ENCODE measurements at regions not wholly inside any gene's neighbourhood (a gene's known extent, or its start where the extent isn't known, plus 50 kb on each side); places are given as distances from the start of the nearest gene placed in this dataset.

DNA sequence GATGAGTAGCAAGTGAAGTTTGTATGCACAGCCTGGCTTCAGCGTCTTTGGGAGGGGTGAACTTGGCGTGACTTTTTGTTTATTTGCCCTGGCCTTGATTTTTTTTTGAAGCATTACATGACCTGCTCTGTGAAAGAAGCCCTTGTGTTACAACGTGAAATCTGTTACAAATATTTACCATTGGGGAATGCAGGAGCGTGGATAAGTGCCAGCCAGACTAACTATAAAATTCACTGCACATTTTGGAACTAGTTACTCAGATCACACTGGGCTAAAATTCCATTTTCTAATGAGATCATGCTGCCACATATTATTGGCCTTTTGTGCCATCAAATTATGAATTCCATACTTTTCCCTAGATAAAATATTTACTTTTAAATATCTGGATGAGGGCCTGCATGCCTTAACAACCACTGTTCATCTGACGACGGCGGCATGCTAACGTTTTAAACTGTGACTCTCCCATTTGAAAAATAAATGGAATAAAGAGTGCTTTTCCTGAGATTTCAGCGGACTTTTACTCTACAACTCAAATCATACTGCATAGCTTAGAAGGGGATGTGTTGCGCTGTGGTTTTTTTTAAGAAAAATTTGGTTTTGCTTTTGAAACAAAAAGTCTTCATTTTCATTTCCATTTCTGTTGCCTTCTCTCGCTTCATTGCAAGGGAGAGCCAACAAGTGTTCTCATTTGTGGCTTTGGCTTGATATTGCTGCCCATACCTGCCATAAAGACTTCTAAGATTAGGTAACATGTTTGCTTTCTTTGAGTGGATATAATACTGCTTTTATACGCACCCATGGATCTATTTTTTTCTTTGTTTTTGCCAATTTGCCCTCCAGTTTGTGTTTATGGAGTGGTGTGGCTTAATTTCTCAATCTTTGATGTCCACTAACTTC is 352.2 kb downstream of the TFEC start:
- peaks cover 0 to 16% of the 10 kb centered on the region in 2 donors for H3K4me1 ChIP-seq (ENCODE audit: control insufficient read depth in 1 of 2, insufficient read depth in 2 of 2, low read length in 2 of 2)
- no peaks in the 10 kb centered on the region for H3K36me3 ChIP-seq (ENCODE audit: control insufficient read depth in 1 of 2, insufficient read depth in 2 of 2, low read length in 2 of 2)
- no peak overlapping the region for H3K4me3 ChIP-seq (ENCODE audit: low read depth in 1 of 2, low read length in 2 of 2)
- H3K9me3 ChIP-seq (ENCODE audit: control insufficient read depth in 1 of 2, low read length in 2 of 2): no peaks in the 10 kb centered on the region
- H3K27me3 ChIP-seq (ENCODE audit: low read depth, low read length): no peaks in the 10 kb centered on the region
- H3K27ac ChIP-seq (ENCODE audit: low read length): no peak overlapping the region

- Histone ChIP-seq H3K36me3 (ENCODE audit: control insufficient read depth in 1 of 2, insufficient read depth in 2 of 2, low read length in 2 of 2) (no peaks in the 10 kb centered on the region), H3K4me3 (ENCODE audit: low read depth in 1 of 2, low read length in 2 of 2) (no peak overlapping the region), H3K27ac (ENCODE audit: low read length) (no peak overlapping the region), H3K9me3 (ENCODE audit: control insufficient read depth in 1 of 2, low read length in 2 of 2) (no peaks in the 10 kb centered on the region), H3K27me3 (ENCODE audit: low read depth, low read length) (no peaks in the 10 kb centered on the region), H3K4me1 (ENCODE audit: control insufficient read depth in 1 of 2, insufficient read depth in 2 of 2, low read length in 2 of 2) (peaks cover 0 to 16% of the 10 kb centered on the region in 2 donors)
Measured at GRCh38 chr7:115676707-115677106, 353.9 kb downstream of the TFEC start.

DNA sequence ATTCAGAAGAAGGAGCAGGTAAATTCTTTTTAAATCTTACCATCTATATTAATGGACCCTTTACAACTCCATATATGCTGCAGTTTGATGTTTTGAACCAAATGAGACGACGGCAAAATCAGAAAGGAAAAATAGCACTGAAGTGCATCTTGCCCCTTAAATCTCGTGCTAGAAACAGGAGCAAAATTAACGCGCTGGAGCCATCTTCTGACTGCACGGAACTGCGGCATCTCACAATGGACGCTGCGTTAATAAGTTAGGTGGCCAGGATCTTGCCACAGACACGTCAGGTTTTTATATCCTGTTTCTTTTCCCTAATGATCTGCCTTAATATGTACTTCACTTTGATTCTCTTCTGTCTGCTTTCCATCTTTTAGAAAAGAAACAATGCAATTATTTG is 354.5 kb downstream of the TFEC start:
- Histone ChIP-seq H3K4me3 (ENCODE audit: low read depth in 1 of 2, low read length in 2 of 2) (peak overlapping the region; percentile 1 to 25), H3K27ac (ENCODE audit: low read length) (no peak overlapping the region), H3K9me3 (ENCODE audit: control insufficient read depth in 1 of 2, low read length in 2 of 2) (no peaks in the 10 kb centered on the region), H3K4me1 (ENCODE audit: control insufficient read depth in 1 of 2, insufficient read depth in 2 of 2, low read length in 2 of 2) (peaks cover 0 to 16% of the 10 kb centered on the region in 2 donors), H3K36me3 (ENCODE audit: control insufficient read depth in 1 of 2, insufficient read depth in 2 of 2, low read length in 2 of 2) (no peaks in the 10 kb centered on the region), H3K27me3 (ENCODE audit: low read depth, low read length) (no peaks in the 10 kb centered on the region)

- Histone ChIP-seq H3K4me3 (ENCODE audit: low read depth in 1 of 2, low read length in 2 of 2) (no peak overlapping the region), H3K27ac (ENCODE audit: low read length) (no peak overlapping the region), H3K4me1 (ENCODE audit: control insufficient read depth in 1 of 2, insufficient read depth in 2 of 2, low read length in 2 of 2) (peaks cover 0 to 16% of the 10 kb centered on the region in 2 donors), H3K9me3 (ENCODE audit: control insufficient read depth in 1 of 2, low read length in 2 of 2) (no peaks in the 10 kb centered on the region), H3K36me3 (ENCODE audit: control insufficient read depth in 1 of 2, insufficient read depth in 2 of 2, low read length in 2 of 2) (no peaks in the 10 kb centered on the region), H3K27me3 (ENCODE audit: low read depth, low read length) (no peaks in the 10 kb centered on the region)
Measured at GRCh38 chr7:115674467-115675024, 356.0 kb downstream of the TFEC start.

- peaks cover 0 to 7% of the 10 kb centered on the region in 2 donors for H3K4me1 ChIP-seq (ENCODE audit: control insufficient read depth in 1 of 2, insufficient read depth in 2 of 2, low read length in 2 of 2)
Measured at GRCh38 chr7:115672024-115672423, 358.5 kb downstream of the TFEC start.

GRCh38 chr7:115662676-115663075 is 367.9 kb downstream of the TFEC start:
- no peaks in the 10 kb centered on the region for H3K36me3 ChIP-seq (ENCODE audit: control insufficient read depth in 1 of 2, insufficient read depth in 2 of 2, low read length in 2 of 2)
- no peak overlapping the region for H3K27ac ChIP-seq (ENCODE audit: low read length)
- no peaks in the 10 kb centered on the region for H3K27me3 ChIP-seq (ENCODE audit: low read depth, low read length)
- no peaks in the 10 kb centered on the region for H3K4me1 ChIP-seq (ENCODE audit: control insufficient read depth in 1 of 2, insufficient read depth in 2 of 2, low read length in 2 of 2)
- H3K9me3 ChIP-seq (ENCODE audit: control insufficient read depth in 1 of 2, low read length in 2 of 2): no peaks in the 10 kb centered on the region
- H3K4me3 ChIP-seq (ENCODE audit: low read depth in 1 of 2, low read length in 2 of 2): no peak overlapping the region

More at GRCh38 chr7:115672024-115672423, 358.5 kb downstream of the TFEC start:
- Histone ChIP-seq H3K36me3 (ENCODE audit: control insufficient read depth in 1 of 2, insufficient read depth in 2 of 2, low read length in 2 of 2) (no peaks in the 10 kb centered on the region), H3K4me3 (ENCODE audit: low read depth in 1 of 2, low read length in 2 of 2) (no peak overlapping the region), H3K27me3 (ENCODE audit: low read depth, low read length) (no peaks in the 10 kb centered on the region), H3K27ac (ENCODE audit: low read length) (no peak overlapping the region), H3K9me3 (ENCODE audit: control insufficient read depth in 1 of 2, low read length in 2 of 2) (no peaks in the 10 kb centered on the region)

GRCh38 chr7:115662120-115662519 is 368.4 kb downstream of the TFEC start:
- no peak overlapping the region for H3K4me3 ChIP-seq (ENCODE audit: low read depth in 1 of 2, low read length in 2 of 2)
- H3K27me3 ChIP-seq (ENCODE audit: low read depth, low read length): no peaks in the 10 kb centered on the region
- H3K27ac ChIP-seq (ENCODE audit: low read length): no peak overlapping the region
- no peaks in the 10 kb centered on the region for H3K4me1 ChIP-seq (ENCODE audit: control insufficient read depth in 1 of 2, insufficient read depth in 2 of 2, low read length in 2 of 2)
- no peaks in the 10 kb centered on the region for H3K9me3 ChIP-seq (ENCODE audit: control insufficient read depth in 1 of 2, low read length in 2 of 2)
- no peaks in the 10 kb centered on the region for H3K36me3 ChIP-seq (ENCODE audit: control insufficient read depth in 1 of 2, insufficient read depth in 2 of 2, low read length in 2 of 2)

DNA sequence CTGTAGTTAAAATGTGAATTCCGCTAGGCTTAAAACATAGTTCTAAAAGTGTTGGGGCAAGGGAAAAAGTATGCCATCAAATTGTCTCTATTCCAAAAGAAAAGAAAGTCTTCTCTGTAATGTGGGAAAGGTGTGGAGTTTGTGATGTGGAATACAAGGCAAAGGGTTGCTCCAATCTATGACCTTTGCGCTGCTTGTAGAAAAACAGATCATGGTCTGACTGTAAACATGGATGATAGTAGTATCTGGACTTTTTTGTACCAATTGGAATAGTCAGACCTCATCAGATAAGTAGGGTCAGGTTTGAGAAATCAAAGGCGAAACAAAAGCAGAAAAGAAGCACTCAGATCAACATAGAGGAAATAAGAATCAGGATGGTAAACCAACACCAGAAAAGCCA is 372.3 kb downstream of the TFEC start:
- H3K4me1 ChIP-seq (ENCODE audit: control insufficient read depth in 1 of 2, insufficient read depth in 2 of 2, low read length in 2 of 2): no peaks in the 10 kb centered on the region

DNA sequence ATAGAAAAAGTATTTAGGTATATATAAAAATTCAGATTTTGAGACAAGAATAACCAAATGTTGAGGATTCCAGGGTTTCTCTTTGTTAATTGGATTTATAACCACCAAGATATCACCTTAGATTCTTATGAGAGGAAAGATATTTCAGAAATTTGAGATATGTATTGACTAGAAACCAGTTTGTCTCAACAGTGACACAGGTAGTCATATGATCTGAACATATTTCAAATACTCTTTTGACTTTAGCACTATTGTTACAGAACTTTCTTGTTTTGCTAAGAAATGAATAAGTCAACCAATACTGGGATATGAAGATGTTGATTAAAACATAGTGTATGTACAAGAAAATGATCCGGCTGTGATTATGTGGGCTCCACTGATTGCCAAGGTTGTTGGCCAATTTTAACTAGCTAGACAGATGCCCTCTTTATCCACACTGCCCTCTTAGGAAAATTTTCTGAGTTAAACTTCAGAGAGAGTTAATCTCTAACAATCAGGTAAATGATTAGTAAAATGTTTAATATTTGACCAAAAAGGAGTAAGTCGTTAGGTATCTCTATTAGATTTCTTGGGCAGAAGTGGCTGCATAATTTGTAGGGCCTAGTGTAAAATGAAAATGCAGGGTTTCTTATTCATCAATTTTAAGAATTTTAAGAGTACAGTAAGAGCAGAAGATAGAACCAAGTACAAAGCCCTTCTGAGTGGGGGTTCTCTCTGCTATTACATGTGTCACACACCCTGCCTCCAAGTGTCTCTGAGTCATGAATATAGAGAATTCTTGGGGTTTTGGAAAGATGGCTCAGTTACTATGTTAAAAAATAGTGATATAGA is 376.0 kb downstream of the TFEC start:
- Histone ChIP-seq H3K27me3 (ENCODE audit: low read depth, low read length) (no peaks in the 10 kb centered on the region), H3K4me1 (ENCODE audit: control insufficient read depth in 1 of 2, insufficient read depth in 2 of 2, low read length in 2 of 2) (no peaks in the 10 kb centered on the region), H3K9me3 (ENCODE audit: control insufficient read depth in 1 of 2, low read length in 2 of 2) (no peaks in the 10 kb centered on the region), H3K27ac (ENCODE audit: low read length) (no peak overlapping the region), H3K4me3 (ENCODE audit: low read depth in 1 of 2, low read length in 2 of 2) (no peak overlapping the region), H3K36me3 (ENCODE audit: control insufficient read depth in 1 of 2, insufficient read depth in 2 of 2, low read length in 2 of 2) (no peaks in the 10 kb centered on the region)

More for the DNA sequence above, 372.3 kb downstream of the TFEC start:
- Histone ChIP-seq H3K36me3 (ENCODE audit: control insufficient read depth in 1 of 2, insufficient read depth in 2 of 2, low read length in 2 of 2) (no peaks in the 10 kb centered on the region), H3K27ac (ENCODE audit: low read length) (no peak overlapping the region), H3K4me3 (ENCODE audit: low read depth in 1 of 2, low read length in 2 of 2) (no peak overlapping the region), H3K27me3 (ENCODE audit: low read depth, low read length) (no peaks in the 10 kb centered on the region), H3K9me3 (ENCODE audit: control insufficient read depth in 1 of 2, low read length in 2 of 2) (no peaks in the 10 kb centered on the region)

GRCh38 chr7:115649429-115649828 is 381.1 kb downstream of the TFEC start:
- no peak overlapping the region for H3K27ac ChIP-seq (ENCODE audit: low read length)
- H3K36me3 ChIP-seq (ENCODE audit: control insufficient read depth in 1 of 2, insufficient read depth in 2 of 2, low read length in 2 of 2): no peaks in the 10 kb centered on the region
- no peaks in the 10 kb centered on the region for H3K9me3 ChIP-seq (ENCODE audit: control insufficient read depth in 1 of 2, low read length in 2 of 2)
- H3K4me3 ChIP-seq (ENCODE audit: low read depth in 1 of 2, low read length in 2 of 2): no peak overlapping the region
- H3K4me1 ChIP-seq (ENCODE audit: control insufficient read depth in 1 of 2, insufficient read depth in 2 of 2, low read length in 2 of 2): no peaks in the 10 kb centered on the region
- no peaks in the 10 kb centered on the region for H3K27me3 ChIP-seq (ENCODE audit: low read depth, low read length)

GRCh38 chr7:115647712-115648111 is 382.9 kb downstream of the TFEC start:
- Histone ChIP-seq H3K36me3 (ENCODE audit: control insufficient read depth in 1 of 2, insufficient read depth in 2 of 2, low read length in 2 of 2) (no peaks in the 10 kb centered on the region), H3K4me3 (ENCODE audit: low read depth in 1 of 2, low read length in 2 of 2) (no peak overlapping the region), H3K4me1 (ENCODE audit: control insufficient read depth in 1 of 2, insufficient read depth in 2 of 2, low read length in 2 of 2) (no peaks in the 10 kb centered on the region)

More at GRCh38 chr7:115647712-115648111, 382.9 kb downstream of the TFEC start:
- Histone ChIP-seq H3K27ac (ENCODE audit: low read length) (no peak overlapping the region), H3K9me3 (ENCODE audit: control insufficient read depth in 1 of 2, low read length in 2 of 2) (no peaks in the 10 kb centered on the region), H3K27me3 (ENCODE audit: low read depth, low read length) (no peaks in the 10 kb centered on the region)

Data from muscle layer of duodenum (tissue), 2 donors.